Activated CD4-positive, CD25-positive, alpha-beta regulatory T cell treated with anti-CD3 and anti-CD28 coated beads, Interleukin-2, amount 50 U/mL, for 72 hours (primary cell): ENCODE measurements at regions not wholly inside any gene's neighbourhood (a gene's known extent, or its start where the extent isn't known, plus 50 kb on each side); places are given as distances from the start of the nearest gene placed in this dataset.
"Not testable (repeated sequence)": the region's sequence is repeated elsewhere in the genome, so short reads cannot be mapped to it uniquely, and the experiment has no call there.

Source experiments
- DNase-seq: peaks from one replicate; pipeline ENCODE4 v3.0.0; 2021

GRCh38 chr1:194859481-194860154, 1673.2 kb upstream of the B3GALT2 start:
- not testable (repeated sequence) for DNase-seq

- DNase-seq = not testable (repeated sequence)
Measured at GRCh38 chr1:194858811-194859480, 1672.5 kb upstream of the B3GALT2 start.

- DNase-seq = no peak
Measured at GRCh38 chr1:194857413-194857812, 1671.0 kb upstream of the B3GALT2 start.

DNA sequence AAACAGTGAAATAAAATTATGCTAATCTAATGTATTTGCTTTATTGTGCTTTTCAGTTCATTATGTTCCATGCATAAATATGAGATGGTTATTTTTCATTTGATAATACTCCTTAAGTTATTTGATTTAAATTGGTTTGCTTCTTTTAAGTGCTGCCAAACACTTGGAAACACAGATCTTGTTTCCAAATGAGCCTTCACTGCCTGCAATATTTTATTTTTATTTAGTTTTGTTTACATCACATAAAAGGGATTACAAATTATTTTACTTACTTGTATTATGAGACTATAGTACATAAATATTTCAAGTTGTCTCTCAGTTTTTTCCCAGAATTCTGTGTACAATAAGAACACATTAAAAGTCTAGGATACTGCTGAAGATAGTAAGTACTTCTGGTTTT, 1662.4 kb upstream of the B3GALT2 start:
- DNase-seq = no peak

- no peak for DNase-seq
Measured at GRCh38 chr1:194846488-194846887, 1660.1 kb upstream of the B3GALT2 start.

DNA sequence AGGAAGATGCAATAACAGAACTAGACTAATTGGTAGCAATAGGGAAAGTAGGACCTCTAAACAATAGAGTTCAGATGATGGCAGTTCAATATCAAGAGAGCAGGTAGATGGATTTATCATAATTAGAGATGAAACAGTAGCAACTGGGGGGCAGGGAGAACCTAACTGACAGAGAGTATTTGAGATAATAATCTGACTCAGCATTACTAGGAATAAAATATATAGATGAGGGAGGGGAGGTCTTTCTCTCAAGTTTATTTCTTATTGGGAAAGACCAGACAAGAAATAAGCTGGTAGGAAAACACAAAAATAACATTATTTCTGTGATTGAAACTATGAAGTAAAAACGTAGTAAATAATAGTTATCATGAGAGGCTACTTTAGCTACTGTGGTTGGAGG, 1656.7 kb upstream of the B3GALT2 start:
- no peak for DNase-seq

DNA sequence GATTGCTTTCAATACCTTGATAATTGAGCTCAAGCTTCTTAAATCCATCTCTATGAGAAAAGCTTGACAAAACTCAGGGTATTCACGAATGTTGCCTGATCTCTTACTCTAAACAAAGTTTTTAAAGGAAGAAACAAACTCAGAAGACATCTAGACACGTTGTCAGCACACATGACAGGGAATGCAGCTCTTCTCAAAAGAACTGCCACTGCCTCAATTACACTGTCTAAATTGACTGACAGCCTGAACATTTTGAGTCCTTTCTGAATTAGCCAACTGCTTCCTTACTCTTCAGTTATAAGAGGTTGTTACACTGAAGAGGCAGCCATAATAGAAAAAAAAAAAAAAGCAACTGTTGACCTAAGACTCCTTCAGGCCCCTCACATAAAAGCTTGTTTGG, 1646.7 kb upstream of the B3GALT2 start:
- no peak for DNase-seq

DNA sequence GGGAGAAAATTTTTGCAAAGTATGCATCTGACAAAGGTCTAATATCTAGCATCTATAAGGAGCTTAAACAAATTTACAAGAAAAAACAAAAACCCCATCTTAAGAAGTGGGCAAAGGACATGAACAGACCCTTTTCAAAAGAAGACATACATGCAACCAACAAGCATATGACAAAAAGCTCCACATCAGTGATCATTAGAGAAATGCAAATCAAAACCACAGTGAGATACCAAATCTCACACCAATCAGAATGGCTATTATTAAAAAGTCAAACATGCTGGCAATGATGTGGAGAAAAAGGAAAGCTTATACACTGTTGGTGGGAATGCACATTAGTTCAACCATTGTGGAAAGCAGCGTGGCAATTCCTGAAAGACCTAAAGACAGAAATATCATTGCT, 1645.2 kb upstream of the B3GALT2 start:
- not testable (repeated sequence) for DNase-seq

GRCh38 chr1:194830387-194830786, 1644.0 kb upstream of the B3GALT2 start:
- no peak for DNase-seq

DNA sequence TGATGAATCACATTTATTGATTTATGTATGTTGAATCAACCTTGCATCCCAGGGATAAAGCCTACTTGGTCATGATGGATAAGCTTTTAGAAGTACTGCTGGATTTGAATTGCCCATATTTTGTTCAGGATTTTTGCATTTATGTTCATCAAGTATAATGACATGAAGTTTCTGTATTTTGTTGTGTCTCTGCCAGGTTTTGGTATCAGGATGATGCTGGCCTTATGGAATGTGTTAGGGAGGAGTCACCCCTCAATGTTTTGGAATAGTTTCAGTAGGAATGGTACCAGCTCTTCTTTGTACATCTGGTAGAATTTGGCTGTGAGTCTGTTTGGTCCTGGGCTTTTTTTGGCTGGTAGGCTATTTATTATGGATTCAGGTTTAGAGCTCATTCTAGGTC, 1643.1 kb upstream of the B3GALT2 start:
- no peak for DNase-seq

DNA sequence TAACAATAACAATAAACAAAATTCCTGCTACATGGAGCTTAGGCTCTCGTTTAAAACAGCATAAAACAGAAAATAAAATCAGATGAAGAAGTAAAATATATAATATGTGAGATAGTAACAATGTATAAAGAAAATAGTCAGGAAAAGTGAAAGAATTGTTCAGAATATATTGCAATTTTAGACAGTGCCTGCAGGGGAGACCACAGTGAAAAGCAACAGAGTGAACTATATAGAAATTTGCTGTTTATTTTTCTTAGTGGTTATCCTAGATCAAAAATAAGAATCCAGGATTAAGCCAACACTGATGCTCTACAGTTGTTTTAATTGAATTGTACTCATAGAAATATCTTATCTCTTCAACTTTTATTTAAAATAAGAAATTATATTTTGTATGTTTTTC, 1639.0 kb upstream of the B3GALT2 start:
- DNase-seq = no peak

GRCh38 chr1:194821091-194821490, 1634.7 kb upstream of the B3GALT2 start:
- DNase-seq = no peak

GRCh38 chr1:194818674-194819073, 1632.3 kb upstream of the B3GALT2 start:
- no peak for DNase-seq

GRCh38 chr1:194816859-194817258, 1630.4 kb upstream of the B3GALT2 start:
- no peak for DNase-seq

GRCh38 chr1:194813096-194813495, 1626.7 kb upstream of the B3GALT2 start:
- no peak for DNase-seq

DNA sequence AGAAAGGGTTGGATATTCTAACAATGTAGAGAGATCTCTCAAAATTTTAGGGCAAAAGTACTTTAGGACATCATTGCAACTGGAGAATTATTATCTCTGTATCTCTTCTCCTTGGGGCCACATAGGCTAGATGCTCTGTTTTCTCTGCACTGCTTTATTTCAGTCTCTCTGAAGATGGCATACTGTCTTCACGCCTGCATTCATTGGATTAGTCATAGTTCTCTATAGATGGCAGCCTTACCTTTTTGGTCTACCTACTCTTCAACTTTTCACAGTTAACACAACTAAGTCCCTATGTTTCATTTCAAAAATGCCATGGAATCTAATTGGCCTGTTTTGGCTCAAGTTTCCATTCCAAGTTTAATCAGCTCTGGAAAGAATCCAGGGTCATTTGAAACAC, 1623.3 kb upstream of the B3GALT2 start:
- no peak for DNase-seq

GRCh38 chr1:194809215-194809614, 1622.8 kb upstream of the B3GALT2 start:
- DNase-seq = no peak

- no peak for DNase-seq
Measured at GRCh38 chr1:194807530-194808220, 1621.3 kb upstream of the B3GALT2 start.

DNA sequence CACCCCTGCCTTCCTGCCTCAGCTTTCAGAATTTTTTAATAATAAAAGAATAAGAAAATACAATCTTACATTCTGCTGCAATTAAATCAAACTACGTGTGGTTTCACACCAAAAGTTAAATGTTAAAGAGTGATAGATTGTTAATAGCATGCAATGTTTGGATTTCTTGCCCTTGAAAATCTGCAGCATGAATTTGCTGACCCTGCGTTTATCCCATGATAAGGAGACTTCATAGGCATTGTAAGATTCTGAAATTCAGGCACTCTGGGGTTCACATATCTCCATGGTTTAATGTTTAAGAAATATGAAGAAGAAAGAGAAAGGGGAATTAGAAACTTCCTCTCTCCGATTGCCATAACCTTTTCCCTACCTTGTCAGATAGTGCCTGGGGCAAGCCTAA, 1616.2 kb upstream of the B3GALT2 start:
- DNase-seq = no peak

DNA sequence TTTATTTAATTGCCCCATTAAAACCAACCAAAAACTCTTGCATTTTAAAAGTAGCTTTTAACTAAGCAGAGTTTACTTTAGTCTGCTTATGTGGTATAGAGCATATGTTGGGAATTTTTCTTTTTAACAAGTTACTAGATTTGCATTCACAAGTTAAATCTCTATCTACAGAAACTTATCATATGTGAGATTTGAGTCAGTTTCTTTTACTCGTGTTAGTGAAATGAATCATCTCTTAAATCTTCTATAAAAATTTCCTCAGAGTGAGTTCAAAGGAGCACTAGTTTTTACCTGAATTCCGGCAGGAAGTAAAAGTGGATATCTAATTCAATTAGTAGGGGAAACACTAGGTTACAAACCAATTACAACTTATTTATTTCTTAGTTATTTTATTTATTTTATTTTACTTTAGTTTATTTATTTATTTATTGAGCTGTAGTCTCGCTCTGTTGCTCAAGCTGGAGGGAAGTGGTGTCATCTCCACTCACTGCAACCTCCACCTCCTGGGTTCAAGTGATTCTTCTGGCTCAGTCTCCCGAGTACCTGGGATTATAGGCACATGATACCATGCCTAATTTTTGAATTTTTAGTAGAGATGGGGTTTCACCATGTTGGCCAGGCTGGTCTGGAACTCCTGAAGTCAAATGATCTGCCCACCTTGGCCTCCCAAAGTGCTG, 1609.6 kb upstream of the B3GALT2 start:
- DNase-seq = no peak

DNA sequence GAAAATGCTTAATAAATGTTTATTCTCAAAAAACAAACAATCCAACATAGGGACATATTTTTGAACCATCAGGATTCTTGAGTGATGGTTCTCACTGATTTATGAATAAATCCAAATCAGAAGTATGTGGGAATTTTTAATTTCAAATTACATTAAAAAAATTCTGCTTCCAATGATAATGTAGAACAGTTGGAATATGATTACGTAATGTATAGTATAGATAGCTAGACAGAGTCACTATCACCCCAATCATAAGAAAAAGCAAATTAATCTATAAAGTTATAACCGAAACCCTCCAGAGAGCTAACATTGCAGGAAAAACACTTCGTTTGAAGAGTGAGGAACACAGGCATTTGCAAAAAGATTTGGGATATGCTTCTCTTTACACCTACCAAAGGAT, 1600.6 kb upstream of the B3GALT2 start:
- DNase-seq = no peak

DNA sequence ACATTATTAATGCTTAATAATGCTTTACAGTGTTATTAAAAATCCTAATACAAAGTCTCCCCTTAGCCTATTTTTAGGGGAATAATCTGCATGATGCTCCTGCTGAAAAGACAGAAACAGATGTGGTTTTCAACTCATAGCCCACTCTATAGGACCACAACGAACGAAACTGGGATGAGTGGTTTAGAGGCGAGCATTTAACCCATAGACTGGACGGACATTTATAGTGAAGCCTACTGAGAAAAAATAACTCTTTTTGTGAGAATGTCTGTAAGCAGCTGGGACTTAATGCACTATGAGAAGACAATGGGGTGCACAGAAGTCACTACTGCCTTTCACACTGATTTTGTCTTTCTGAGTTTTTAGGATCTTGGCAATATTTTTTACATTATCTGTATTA, 1599.6 kb upstream of the B3GALT2 start:
- no peak for DNase-seq

DNA sequence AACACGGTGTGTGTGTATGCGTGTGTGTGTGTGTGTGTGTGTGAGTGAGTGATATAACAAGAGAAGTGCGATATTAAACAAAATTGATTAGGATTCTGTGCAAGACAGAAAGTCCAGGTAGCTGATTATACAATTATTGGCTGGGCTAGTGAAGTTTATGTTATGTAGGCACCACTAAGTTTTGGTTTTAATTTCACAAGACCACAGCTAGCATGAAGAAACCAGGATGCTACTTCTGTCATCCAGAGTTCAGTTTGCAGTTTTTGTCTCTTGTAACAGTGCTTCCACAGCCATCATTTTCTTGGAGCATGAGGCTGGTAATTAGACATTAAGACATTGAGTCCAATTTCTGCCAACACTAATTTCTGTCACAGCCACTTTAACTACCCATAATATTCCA, 1590.2 kb upstream of the B3GALT2 start:
- no peak for DNase-seq

DNA sequence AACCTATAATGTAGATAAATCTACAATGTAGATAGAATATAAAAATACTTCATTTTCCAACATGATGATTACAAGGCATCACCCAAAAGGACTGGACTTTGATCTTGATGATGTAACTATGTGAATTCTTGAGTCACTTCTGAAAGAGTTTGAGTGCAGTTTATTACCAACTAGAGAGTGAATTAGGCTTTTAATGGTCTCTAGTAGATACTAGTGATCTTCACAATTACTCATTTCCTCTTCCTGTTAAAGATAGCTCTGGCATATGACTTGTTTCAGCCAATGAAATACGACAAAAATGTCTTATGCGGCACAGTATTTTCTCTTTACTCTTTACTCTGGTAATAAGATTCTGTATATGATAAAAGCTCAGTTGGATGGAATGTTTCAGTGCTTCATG, 1588.1 kb upstream of the B3GALT2 start:
- DNase-seq = no peak
